Tibial nerve (tissue), 3 donors: ENCODE measurements at regions not wholly inside any gene's neighbourhood (a gene's known extent, or its start where the extent isn't known, plus 50 kb on each side); places are given as distances from the start of the nearest gene placed in this dataset.

Experiments
- CTCF ChIP-seq, 5 experiments: fragments of 200-600 bp in 3 of 5; fragments of 450-650 bp in 2 of 5; sonication (generic) in 3 of 5; IDR thresholded peaks; one replicate each; pipeline ENCODE4 v1.5.1; 2016 to 2019; ENCODE audit warnings: antibody characterized with exemption in 5 of 5, mild to moderate bottlenecking in 3 of 5, moderate library complexity in 2 of 5
- POLR2A ChIP-seq, 2 donors: fragments of 450-650 bp; IDR thresholded peaks; one replicate each; pipeline ENCODE4 v1.6.1; 2017; ENCODE audit warnings: antibody characterized with exemption in 2 of 2, mild to moderate bottlenecking in 2 of 2, moderate library complexity in 2 of 2

GRCh38 chr14:22184157-22184829 lies 404.7 kb downstream of the DAD1 start:
- TF ChIP-seq CTCF (IDR thresholded peaks at IDR 0.05), result no peak
- no peak for TF ChIP-seq POLR2A (IDR thresholded peaks at IDR 0.05)
